ENCODE measurements at regions not wholly inside any gene's neighbourhood (a gene's known extent, or its start where the extent isn't known, plus 50 kb on each side); places are given as distances from the start of the nearest gene placed in this dataset.

DNA sequence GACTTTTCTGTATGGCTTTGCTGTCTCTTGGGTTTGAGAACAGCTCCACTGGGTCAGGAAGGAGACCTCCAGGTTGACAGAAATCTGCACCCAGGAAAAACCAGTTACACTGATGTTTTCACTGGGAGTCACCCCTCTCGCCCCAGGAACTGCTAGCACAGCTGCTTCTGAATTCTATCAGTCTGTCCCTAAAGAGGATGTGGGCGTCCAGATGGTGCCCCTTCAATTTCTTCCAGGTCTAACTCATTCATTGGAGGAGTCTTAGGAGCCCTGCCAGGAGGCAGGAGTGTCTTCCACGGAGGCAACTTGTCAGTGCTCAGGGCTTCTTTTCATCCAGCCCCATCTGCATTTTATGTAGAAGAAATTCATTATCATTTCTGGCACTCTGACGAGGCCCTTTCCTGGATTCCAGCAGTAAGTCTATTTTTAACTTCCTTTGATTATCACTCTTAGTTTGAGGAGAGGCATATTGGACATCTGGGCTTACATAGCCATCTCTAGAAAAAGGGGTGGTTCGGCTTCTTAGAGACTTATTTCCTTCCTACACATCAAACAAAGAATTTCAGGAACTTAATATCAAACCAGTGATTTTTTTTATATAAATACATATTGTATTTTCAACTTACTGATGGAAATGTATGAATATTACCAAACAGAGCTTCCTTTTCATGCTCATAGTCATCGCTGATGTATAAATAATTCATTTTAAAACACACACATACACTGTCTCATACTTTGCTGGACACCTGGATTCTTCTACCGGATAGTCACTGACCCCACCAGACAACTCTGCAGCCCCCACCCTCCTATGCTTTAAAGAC lies 148.8 kb downstream of the IRX2 start:
- DNase-seq = no peak

DNA sequence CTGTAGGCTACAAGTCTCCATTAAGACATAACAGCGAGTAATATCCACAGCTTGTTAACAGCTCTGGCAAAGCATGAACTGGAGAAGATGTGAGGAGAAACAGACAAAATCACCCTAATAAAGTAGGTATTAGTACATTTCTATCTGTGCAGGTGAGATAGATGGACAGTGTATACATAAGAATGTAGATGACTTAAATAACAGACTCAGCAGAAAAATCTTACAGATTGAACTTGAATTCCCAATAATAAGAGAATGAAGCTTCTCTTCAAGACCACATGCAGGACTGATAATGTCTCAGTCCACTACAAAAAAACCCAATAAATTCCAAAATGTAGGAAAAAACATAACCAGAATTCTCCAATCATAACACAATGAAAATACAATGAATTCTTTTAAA lies 153.0 kb downstream of the IRX2 start:
- DNase-seq = no peak

DNA sequence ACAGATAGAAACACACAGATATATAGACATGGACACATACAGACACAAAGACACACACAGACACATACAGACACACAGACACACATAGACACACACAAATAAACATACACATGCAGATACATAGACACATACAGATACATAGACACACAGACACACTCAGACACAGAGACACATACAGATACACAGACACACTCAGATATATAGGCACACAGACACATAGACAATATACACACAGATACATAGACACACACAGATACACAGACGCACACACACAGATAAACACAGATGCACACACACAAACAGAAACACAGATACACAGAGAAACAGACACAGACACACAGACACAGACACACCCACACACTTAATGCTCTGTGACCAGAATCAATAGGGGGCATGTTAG lies 156.8 kb downstream of the IRX2 start:
- no peak for DNase-seq

DNA sequence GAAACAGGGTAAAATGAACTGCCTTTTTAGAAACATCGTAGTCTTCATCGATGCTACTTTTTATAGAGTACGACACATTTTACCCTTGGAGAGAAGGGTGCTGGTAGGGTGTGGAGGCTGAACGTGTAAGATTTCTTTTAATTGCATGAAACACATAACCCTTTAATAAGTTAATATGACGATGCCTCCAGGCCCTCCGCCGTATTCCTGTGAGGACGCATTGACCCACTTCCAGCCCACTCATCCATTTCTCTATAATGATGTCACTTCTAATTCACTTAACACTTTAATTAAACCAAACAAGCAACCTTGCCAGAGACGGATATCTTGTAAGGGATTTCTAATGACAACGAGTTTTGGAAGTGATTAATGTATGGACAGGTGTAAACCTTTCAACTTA lies 158.7 kb downstream of the IRX2 start:
- no peak for DNase-seq

- no peak for DNase-seq
Observed at GRCh38 chr5:2591777-2592453, 159.6 kb downstream of the IRX2 start.

- no peak for DNase-seq
Observed at GRCh38 chr5:2588850-2589501, 162.5 kb downstream of the IRX2 start.

DNA sequence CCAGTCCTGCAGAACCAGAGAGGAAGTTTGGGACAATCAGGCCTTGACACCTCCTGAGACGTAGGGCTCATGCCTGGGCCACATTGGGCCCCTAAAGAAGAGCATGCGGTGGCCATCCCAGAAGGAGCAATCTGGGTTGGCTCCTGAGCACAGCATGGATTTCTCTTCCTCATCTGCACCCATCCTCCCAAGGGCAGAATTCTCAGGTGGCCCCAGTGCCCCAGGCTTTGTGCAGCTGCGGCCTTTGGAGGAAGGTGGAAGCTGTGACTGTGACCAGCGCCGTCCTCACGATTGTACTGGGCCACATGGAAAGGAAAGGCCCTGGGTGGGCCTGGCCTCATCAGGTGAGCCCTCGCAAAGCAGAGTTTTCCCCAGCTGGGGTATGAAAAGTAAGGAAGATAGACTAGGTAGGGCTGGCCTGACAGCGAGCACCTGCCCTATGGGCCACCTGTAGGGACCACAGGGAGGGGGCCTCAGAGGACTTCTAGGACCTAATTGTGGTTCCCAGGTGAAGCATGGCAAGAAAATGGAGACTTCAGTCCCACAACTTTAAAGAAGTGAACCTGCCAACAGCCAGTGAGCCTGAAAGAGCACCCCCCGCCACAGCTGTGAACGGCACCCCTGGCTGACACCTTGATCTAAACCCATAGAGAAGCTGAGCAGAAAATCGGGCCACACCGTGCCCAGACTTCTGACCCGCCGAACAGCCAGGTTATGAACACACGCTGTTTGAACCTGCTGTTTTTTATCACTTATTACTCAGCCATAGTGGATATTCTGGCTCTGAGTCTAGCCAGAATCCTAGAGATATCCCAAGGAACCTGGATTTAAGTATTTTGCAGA lies 164.1 kb downstream of the IRX2 start:
- DNase-seq = no peak

DNA sequence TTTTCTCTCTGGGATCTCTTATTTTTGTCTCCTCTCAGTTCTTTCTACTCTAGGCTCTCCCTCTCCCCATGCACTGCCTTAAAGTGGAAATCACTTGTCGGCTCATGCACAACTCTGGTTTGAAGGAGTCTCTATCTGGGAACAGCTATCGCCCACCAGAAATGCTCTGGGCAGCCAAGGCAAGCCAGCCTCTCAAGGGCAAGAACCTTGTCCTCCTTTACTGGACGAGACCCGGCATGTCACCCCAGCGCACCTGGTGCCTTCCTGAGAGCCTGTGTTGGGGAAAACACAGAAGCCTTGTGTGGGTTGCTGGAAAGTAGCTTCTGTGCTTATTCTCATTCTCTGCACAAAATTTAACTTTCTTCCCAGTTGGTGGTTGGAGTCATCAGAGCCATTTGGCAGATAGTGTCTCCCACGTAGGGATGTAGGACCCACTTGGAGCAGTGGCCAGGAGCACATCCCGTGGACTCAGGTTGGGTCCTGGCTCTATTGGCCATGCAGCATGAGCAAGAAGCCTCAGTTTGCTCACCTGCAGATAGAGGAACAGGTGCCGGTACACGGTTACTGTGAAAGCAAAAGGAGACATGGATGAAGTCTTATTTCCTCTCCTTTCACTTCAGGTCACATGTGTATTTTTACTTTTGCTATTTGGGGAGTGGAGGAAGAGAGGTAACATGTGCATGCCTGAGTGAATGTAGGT lies 165.3 kb downstream of the IRX2 start:
- DNase-seq = no peak

GRCh38 chr5:2584579-2585269 lies 166.8 kb downstream of the IRX2 start:
- no peak for DNase-seq

DNA sequence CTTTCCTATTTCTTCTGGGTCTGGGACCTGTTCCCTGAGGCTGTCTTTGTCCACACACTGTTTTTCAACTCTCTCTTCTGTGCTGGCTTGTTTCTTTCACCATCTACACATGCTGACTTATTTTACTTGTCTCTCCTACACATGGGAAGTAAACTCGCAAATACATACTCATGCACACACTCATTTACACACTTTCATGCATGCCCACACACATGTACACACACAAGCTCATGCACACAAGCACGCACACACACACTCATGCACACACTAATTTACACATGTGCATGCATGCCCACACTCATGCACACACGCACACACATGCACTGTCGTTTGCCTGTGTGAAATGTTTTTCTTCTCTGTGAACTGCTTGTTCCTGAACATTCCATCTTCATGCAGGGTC lies 169.0 kb downstream of the IRX2 start:
- DNase-seq = no peak

DNA sequence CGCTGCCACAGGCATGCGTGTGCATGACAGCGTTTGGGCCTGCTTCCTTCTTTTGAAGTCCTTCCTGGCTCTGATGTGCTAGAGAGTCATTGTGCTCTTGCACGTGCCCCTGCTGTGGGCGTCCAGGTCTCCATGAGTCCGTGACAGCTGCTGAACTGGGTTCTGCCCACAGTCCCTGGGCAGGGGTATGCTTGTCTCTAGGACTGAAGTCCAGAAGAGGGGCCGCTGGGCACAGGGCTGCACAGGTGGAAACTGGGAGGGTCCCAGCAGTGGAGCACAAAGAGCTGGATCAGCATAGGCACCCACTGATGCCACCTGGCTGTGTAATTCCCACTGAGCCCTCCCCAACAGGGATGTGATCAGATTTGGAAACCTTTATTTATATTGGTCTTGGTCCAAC lies 169.4 kb downstream of the IRX2 start:
- peak; percentile 39 for DNase-seq

GRCh38 chr5:2581418-2581817 lies 170.1 kb downstream of the IRX2 start:
- DNase-seq = no peak

GRCh38 chr5:2579126-2579525 lies 172.4 kb downstream of the IRX2 start:
- DNase-seq = peak; percentile 46

- DNase-seq = peak; percentile 38
Observed at GRCh38 chr5:2577312-2578036, 174.0 kb downstream of the IRX2 start.

GRCh38 chr5:2576823-2577222 lies 174.7 kb downstream of the IRX2 start:
- DNase-seq = peak; percentile 39

DNA sequence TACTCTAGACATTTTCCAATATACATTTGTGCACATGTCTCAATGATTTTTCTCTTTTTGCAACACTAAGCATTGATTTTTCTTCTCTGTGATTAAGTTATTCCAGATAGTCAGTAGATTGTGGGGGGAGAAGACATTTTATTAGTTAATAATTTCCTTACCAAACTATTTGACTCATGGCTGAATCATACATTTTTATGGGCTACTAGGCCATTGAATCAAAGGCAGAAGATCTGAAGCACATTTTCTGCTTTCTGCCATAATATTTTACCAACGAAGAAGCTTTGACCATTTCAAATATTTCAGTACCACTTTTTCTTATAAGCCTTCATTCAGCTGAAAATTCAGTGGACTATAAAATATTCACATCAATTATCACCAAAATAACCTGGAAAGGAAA lies 175.6 kb downstream of the IRX2 start:
- DNase-seq = no peak

GRCh38 chr5:2575292-2575691 lies 176.2 kb downstream of the IRX2 start:
- no peak for DNase-seq

- no peak for DNase-seq
Observed at GRCh38 chr5:2574155-2574554, 177.3 kb downstream of the IRX2 start.

DNA sequence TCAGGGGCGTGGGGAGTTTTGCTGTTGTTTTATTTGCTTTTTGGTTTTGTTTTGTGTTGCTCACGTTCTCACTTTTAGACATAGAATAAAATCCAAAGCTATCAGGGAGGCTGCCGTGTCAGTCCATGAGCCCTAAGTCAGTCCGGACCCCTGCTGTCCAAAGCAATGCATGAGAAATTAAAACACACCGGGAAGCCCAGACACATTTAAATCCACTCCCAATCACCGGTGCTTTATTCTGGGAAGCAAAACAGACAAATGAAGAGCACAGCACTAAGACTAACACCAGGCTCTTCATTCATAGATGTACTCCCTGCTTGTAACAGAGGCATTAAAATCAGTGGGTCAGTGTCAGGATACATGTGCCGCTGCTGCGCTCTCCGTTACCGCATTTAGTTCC lies 180.9 kb downstream of the IRX2 start:
- DNase-seq = no peak

DNA sequence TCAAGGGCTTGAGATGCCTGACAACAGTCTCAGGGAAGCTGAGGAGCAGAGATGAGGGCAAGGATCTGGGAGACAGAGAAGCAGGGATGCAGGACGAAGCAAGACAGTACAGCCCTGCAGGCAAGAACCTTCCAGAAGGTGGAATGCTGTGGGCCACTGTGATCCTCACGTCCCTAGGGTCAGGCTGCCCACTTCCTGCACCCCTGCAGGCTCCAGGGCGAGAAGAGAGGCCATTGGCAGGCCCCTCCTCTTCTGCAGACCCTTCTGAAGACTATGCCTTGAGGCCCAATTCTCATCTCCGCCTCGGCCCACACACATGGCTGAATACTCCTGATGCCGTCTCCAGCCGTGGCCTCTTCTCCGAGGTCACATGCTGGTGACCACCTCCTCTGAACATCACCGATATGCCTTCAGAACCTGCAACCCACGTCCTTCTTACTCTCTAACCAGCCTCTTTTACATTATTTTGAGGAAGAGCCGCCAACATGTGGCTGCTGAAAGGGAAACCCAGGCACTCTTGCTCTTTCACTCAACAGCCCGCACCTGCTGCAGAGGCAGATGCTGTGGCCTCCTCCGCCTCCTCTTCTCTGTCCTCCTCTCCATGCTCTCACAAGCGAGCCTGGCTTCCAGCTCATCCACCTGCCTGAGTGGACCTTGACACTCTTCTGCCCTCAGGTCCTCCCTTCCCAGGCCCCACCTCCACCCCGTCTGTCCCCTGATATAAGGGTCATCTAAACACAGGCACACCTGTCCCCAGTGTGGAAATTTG lies 181.5 kb downstream of the IRX2 start:
- peak; percentile 46 for DNase-seq
